ENCODE measurements at regions not wholly inside any gene's neighbourhood (a gene's known extent, or its start where the extent isn't known, plus 50 kb on each side); places are given as distances from the start of the nearest gene placed in this dataset.

DNA sequence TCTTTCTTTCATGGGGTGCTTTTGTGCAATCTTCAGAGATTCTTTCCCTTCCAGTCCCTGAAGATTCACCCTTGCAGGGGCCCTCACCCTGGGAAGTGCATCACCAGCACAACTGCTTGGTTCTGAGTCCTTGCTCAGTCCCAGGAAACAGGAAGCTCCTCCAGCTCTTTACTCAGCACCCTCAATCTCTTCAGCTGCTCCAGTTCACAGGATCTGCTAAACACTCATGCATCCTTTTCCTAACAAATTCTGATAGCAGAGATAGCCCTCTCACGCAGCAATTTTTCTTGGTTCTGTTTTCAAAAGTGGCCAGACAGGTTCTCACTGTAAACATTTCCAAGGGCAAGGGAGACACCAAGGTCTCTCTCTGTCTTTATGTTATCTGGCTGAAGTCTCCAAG lies 823.1 kb downstream of the LIG4 start:
- TF ChIP-seq, protein P1, sequence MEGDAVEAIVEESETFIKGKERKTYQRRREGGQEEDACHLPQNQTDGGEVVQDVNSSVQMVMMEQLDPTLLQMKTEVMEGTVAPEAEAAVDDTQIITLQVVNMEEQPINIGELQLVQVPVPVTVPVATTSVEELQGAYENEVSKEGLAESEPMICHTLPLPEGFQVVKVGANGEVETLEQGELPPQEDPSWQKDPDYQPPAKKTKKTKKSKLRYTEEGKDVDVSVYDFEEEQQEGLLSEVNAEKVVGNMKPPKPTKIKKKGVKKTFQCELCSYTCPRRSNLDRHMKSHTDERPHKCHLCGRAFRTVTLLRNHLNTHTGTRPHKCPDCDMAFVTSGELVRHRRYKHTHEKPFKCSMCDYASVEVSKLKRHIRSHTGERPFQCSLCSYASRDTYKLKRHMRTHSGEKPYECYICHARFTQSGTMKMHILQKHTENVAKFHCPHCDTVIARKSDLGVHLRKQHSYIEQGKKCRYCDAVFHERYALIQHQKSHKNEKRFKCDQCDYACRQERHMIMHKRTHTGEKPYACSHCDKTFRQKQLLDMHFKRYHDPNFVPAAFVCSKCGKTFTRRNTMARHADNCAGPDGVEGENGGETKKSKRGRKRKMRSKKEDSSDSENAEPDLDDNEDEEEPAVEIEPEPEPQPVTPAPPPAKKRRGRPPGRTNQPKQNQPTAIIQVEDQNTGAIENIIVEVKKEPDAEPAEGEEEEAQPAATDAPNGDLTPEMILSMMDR (IDR thresholded peaks at IDR 0.05; ENCODE audit: extremely low read depth in 1 of 2, insufficient read depth in 1 of 2, low read depth in 1 of 2, low read length in 2 of 2) = no peak
- TF ChIP-seq GATA2 (IDR thresholded peaks at IDR 0.05; ENCODE audit: insufficient read depth, insufficient read length, low read depth, low read length) (no peak), POLR2A (IDR thresholded peaks at IDR 0.05; ENCODE audit: low read depth, low read length) (no peak), EZH2 (IDR thresholded peaks at IDR 0.05; ENCODE audit: borderline replicate concordance, low read depth, low read length, severe bottlenecking) (no peak), MYC (IDR thresholded peaks at IDR 0.05; ENCODE audit: low read depth, low read length) (no peak), POLR2AphosphoS5 (IDR thresholded peaks at IDR 0.05; ENCODE audit: insufficient read depth, low read depth, low read length) (no peak), FOS (IDR thresholded peaks at IDR 0.05; ENCODE audit: borderline replicate concordance, insufficient read depth, low read length) (no peak), JUN (IDR thresholded peaks at IDR 0.05; ENCODE audit: borderline replicate concordance, insufficient read depth, insufficient read length, low read depth) (no peak)
- TF ChIP-seq, protein P2, sequence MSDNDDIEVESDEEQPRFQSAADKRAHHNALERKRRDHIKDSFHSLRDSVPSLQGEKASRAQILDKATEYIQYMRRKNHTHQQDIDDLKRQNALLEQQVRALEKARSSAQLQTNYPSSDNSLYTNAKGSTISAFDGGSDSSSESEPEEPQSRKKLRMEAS (IDR thresholded peaks at IDR 0.05; ENCODE audit: insufficient read depth, insufficient read length) = no peak
